ENCODE measurements at regions not wholly inside any gene's neighbourhood (a gene's known extent, or its start where the extent isn't known, plus 50 kb on each side); places are given as distances from the start of the nearest gene placed in this dataset.

DNA sequence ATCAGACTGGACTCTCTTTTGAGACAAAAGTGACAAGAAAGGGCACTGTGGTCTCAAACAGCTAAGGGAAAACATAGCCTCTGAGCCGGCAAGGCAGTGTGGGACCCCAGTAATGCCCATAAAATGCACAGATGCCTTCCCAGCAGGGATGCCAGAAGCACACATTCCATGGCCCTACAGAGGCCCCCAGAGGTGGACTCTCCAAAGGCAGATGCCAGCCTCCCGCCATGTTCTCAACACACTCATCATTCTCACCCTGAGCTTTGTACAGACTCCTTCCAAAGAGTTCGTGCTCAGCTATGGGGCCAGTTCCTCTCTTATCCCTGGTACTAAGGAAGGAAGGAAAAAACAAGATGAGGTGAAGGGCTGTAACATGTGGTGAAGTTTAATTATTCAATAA lies 67.1 kb upstream of the ATP12A start:
- H3K4me3 ChIP-seq = no peak overlapping the region
- DNase-seq (no peak), ATAC-seq (ENCODE audit: insufficient read depth, low FRiP score) (no peak)
- WGBS, 2 donors = 92% methylated on average over 3 of the region's 3 CpGs
- H3K9me3 ChIP-seq (ENCODE audit: control insufficient read depth in 4 of 4, insufficient read depth in 3 of 4, low read length in 3 of 4) = no peaks in the 10 kb centered on the region
- TF ChIP-seq, protein P1, sequence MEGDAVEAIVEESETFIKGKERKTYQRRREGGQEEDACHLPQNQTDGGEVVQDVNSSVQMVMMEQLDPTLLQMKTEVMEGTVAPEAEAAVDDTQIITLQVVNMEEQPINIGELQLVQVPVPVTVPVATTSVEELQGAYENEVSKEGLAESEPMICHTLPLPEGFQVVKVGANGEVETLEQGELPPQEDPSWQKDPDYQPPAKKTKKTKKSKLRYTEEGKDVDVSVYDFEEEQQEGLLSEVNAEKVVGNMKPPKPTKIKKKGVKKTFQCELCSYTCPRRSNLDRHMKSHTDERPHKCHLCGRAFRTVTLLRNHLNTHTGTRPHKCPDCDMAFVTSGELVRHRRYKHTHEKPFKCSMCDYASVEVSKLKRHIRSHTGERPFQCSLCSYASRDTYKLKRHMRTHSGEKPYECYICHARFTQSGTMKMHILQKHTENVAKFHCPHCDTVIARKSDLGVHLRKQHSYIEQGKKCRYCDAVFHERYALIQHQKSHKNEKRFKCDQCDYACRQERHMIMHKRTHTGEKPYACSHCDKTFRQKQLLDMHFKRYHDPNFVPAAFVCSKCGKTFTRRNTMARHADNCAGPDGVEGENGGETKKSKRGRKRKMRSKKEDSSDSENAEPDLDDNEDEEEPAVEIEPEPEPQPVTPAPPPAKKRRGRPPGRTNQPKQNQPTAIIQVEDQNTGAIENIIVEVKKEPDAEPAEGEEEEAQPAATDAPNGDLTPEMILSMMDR (IDR thresholded peaks at IDR 0.05; ENCODE audit: control extremely low read depth, extremely low read depth) = no peak
- H3K27me3 ChIP-seq (ENCODE audit: control insufficient read depth in 3 of 3, insufficient read depth in 3 of 3, low read length in 2 of 3) = no peaks in the 10 kb centered on the region
- H3K4me1 ChIP-seq (ENCODE audit: control insufficient read depth in 5 of 5, insufficient read depth in 5 of 5, low read length in 5 of 5) = no peaks in the 10 kb centered on the region
- H3K36me3 ChIP-seq (ENCODE audit: control insufficient read depth in 4 of 4, insufficient read depth in 4 of 4, low read length in 4 of 4) = no peaks in the 10 kb centered on the region
- H3K27ac ChIP-seq (ENCODE audit: low read depth in 1 of 2, low read length in 1 of 2) = no peak overlapping the region
- no peak overlapping the region for H3K9ac ChIP-seq (ENCODE audit: insufficient read depth in 1 of 2, low read length in 2 of 2)

DNA sequence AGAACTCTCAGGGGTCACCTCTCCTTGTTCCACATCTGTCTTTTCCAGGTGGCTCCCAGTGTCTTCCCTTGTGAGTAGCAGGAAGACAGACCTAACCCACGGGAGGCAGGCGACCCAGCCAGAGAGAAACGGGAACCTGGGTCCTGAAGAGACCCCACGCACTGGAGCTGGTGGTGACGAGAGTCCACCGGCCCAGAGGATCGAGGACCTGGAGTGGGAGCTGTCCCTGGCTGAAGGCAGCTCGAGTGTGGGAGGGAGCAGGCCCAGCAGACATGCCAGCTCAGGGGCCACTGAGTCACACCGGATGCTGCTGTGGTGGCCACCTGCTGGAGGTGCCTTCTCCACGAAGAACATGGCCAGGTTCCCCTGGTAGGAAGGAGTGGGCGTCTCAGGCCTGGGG lies 66.5 kb upstream of the ATP12A start:
- no peak for ATAC-seq (ENCODE audit: insufficient read depth, low FRiP score)
- H3K9me3 ChIP-seq (ENCODE audit: control insufficient read depth in 4 of 4, insufficient read depth in 3 of 4, low read length in 3 of 4) = no peaks in the 10 kb centered on the region
- TF ChIP-seq, protein P1 (IDR thresholded peaks at IDR 0.05; ENCODE audit: control extremely low read depth, extremely low read depth) = no peak

DNA sequence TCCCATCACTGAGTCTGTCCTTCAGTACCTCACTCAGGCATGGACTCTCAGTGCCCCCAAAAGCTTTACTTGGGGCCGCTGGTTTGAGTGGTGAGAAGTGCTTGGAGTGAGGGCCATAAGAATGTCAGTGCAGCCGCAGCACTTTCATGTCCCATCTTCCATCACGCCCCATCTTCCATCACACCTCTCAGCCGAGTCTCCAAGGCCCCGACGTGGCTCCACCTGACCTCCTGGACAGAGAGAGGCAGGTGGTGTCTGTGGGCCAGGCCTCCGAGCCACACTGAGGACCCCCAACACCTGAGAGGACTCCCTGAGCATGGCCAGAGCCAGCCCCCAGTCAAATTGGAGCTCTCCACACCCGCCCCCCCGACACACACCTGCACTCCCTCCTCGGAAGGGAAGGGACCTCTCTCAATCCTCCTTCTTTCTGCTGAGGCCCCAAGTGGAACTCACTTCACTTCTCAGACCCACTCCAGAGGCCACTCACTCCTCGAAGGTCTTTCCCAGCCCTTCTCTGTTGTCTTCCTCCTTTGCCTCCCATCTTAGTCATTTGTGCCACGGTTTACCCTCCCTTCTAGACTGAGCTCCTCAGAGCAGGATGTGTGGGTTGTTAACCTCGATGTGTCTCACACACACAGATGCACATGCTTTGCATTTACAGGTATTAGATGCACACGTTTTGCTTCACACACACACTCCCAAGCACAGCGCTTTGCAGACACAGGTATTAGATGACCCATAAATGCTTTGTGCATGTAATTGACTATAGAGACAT lies 65.7 kb upstream of the ATP12A start:
- TF ChIP-seq, protein P1 (IDR thresholded peaks at IDR 0.05; ENCODE audit: control extremely low read depth, extremely low read depth) = no peak
- ATAC-seq (ENCODE audit: insufficient read depth, low FRiP score) = no peak
- Histone ChIP-seq H3K9me3 (ENCODE audit: control insufficient read depth in 4 of 4, insufficient read depth in 3 of 4, low read length in 3 of 4) (no peaks in the 10 kb centered on the region), H3K36me3 (ENCODE audit: control insufficient read depth in 4 of 4, insufficient read depth in 4 of 4, low read length in 4 of 4) (no peaks in the 10 kb centered on the region), H3K4me3 (no peak overlapping the region), H3K27ac (ENCODE audit: low read depth in 1 of 2, low read length in 1 of 2) (no peak overlapping the region), H3K4me1 (ENCODE audit: control insufficient read depth in 5 of 5, insufficient read depth in 5 of 5, low read length in 5 of 5) (no peaks in the 10 kb centered on the region), H3K9ac (ENCODE audit: insufficient read depth in 1 of 2, low read length in 2 of 2) (no peak overlapping the region), H3K27me3 (ENCODE audit: control insufficient read depth in 3 of 3, insufficient read depth in 3 of 3, low read length in 2 of 3) (no peaks in the 10 kb centered on the region)
- no peak for DNase-seq
- 89 to 91% methylated on average over 15 of the region's 15 CpGs for WGBS, 2 donors

More for the DNA sequence above, 66.5 kb upstream of the ATP12A start:
- H3K36me3 ChIP-seq (ENCODE audit: control insufficient read depth in 4 of 4, insufficient read depth in 4 of 4, low read length in 4 of 4) = no peaks in the 10 kb centered on the region
- no peak for DNase-seq
- no peaks in the 10 kb centered on the region for H3K4me1 ChIP-seq (ENCODE audit: control insufficient read depth in 5 of 5, insufficient read depth in 5 of 5, low read length in 5 of 5)
- H3K27ac ChIP-seq (ENCODE audit: low read depth in 1 of 2, low read length in 1 of 2) = no peak overlapping the region
- H3K27me3 ChIP-seq (ENCODE audit: control insufficient read depth in 3 of 3, insufficient read depth in 3 of 3, low read length in 2 of 3) = no peaks in the 10 kb centered on the region
- H3K9ac ChIP-seq (ENCODE audit: insufficient read depth in 1 of 2, low read length in 2 of 2) = no peak overlapping the region
- WGBS, 2 donors = 86 to 95% methylated on average over 11 of the region's 11 CpGs
- no peak overlapping the region for H3K4me3 ChIP-seq

DNA sequence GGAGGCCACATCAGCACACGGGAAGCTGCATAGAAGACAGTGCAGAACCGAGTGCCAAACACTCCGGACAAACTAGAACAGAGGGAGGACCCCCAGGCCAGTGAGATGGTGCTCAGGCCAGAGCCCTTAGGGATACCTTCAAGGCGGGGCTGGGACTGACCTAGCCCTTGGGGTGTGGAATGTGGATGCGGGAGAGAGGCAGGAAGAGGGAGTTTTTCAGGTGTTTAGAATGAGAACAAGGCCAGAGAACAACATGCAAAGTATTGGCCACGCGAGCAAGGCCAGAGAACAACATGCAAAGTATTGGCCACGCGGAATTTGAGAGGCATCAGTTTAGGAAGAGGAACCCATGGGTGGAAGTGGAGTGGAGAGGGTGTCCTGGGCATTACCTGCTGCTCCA lies 65.1 kb upstream of the ATP12A start:
- Histone ChIP-seq H3K27ac (ENCODE audit: low read depth in 1 of 2, low read length in 1 of 2) (no peak overlapping the region), H3K36me3 (ENCODE audit: control insufficient read depth in 4 of 4, insufficient read depth in 4 of 4, low read length in 4 of 4) (no peaks in the 10 kb centered on the region), H3K9ac (ENCODE audit: insufficient read depth in 1 of 2, low read length in 2 of 2) (no peak overlapping the region), H3K4me1 (ENCODE audit: control insufficient read depth in 5 of 5, insufficient read depth in 5 of 5, low read length in 5 of 5) (no peaks in the 10 kb centered on the region), H3K9me3 (ENCODE audit: control insufficient read depth in 4 of 4, insufficient read depth in 3 of 4, low read length in 3 of 4) (no peaks in the 10 kb centered on the region), H3K27me3 (ENCODE audit: control insufficient read depth in 3 of 3, insufficient read depth in 3 of 3, low read length in 2 of 3) (no peaks in the 10 kb centered on the region), H3K4me3 (no peak overlapping the region)
- TF ChIP-seq, protein P1 (IDR thresholded peaks at IDR 0.05; ENCODE audit: control extremely low read depth, extremely low read depth) = no peak
- 93 to 95% methylated on average over 9 of the region's 9 CpGs for WGBS, 2 donors
- DNase-seq (no peak), ATAC-seq (ENCODE audit: insufficient read depth, low FRiP score) (no peak)

Data from lung (tissue), 11 donors.